ENCODE measurements at regions not wholly inside any gene's neighbourhood (a gene's known extent, or its start where the extent isn't known, plus 50 kb on each side); places are given as distances from the start of the nearest gene placed in this dataset.
"Not testable (repeated sequence)": the region's sequence is repeated elsewhere in the genome, so short reads cannot be mapped to it uniquely, and the experiment has no call there.

DNA sequence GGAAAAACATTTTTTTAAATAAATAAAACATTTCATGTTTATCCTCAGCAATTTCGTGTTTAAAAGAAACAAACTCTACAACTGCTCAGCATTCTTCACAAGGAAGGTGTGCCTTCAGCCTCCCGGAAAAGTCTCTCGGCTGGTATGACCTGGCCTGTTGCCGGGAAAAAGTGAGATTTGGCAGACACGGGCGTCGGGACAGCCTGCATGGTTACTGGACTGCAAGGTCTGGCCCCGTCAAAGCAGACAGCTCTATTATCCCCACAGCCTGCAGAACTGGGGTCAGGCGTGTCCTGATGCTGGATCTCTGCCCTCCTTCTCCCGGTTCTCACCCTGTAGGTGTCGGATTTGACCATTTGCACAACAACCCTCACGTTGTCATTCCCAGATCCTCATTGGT, 120.3 kb upstream of the SPATA31C2 start:
- TF ChIP-seq, protein P1, sequence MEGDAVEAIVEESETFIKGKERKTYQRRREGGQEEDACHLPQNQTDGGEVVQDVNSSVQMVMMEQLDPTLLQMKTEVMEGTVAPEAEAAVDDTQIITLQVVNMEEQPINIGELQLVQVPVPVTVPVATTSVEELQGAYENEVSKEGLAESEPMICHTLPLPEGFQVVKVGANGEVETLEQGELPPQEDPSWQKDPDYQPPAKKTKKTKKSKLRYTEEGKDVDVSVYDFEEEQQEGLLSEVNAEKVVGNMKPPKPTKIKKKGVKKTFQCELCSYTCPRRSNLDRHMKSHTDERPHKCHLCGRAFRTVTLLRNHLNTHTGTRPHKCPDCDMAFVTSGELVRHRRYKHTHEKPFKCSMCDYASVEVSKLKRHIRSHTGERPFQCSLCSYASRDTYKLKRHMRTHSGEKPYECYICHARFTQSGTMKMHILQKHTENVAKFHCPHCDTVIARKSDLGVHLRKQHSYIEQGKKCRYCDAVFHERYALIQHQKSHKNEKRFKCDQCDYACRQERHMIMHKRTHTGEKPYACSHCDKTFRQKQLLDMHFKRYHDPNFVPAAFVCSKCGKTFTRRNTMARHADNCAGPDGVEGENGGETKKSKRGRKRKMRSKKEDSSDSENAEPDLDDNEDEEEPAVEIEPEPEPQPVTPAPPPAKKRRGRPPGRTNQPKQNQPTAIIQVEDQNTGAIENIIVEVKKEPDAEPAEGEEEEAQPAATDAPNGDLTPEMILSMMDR (IDR thresholded peaks at IDR 0.05; ENCODE audit: low read depth, low read length), result no peak
- Histone ChIP-seq H3K27me3 (ENCODE audit: control insufficient read depth, insufficient read depth, low read length) (no peaks in the 10 kb centered on the region), H3K9me3 (ENCODE audit: control insufficient read depth, insufficient read depth, low read length) (no peaks in the 10 kb centered on the region), H3K4me3 (ENCODE audit: low read depth, low read length) (no peak overlapping the region), H3K27ac (ENCODE audit: low read depth, low read length) (no peak overlapping the region)
- ChIA-PET CTCF (interaction anchor here (0.6 kb wide), 1 partner anchor 292 kb away, joined by 3 read pairs; no protein-coding TSS in a partner anchor), POLR2A (no interaction called here)
- no peak for DNase-seq (ENCODE audit: low read depth, low spot score)

DNA sequence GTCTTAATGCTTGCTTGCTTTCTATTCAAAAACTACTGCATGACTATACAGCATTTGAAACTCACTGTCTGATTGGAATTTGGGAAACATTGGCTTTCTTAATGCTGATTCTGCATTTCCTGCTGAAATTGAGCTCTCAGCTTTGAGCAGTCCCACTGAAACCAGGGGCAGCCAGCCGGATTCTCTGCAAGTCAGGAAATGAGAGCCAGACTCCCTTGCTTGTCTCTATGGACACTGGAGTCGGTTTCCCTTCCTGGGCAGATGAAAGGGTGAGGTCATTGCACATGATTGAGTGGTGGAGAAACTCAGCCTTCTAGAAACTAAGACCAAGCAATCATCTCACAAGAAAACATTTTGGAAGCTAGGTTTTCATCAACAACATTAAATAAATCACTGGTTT, 119.7 kb upstream of the SPATA31C2 start:
- DNase-seq (ENCODE audit: low read depth, low spot score), result no peak
- Histone ChIP-seq H3K4me3 (ENCODE audit: low read depth, low read length) (no peak overlapping the region), H3K27ac (ENCODE audit: low read depth, low read length) (no peak overlapping the region), H3K27me3 (ENCODE audit: control insufficient read depth, insufficient read depth, low read length) (no peaks in the 10 kb centered on the region), H3K9me3 (ENCODE audit: control insufficient read depth, insufficient read depth, low read length) (no peaks in the 10 kb centered on the region)
- ChIA-PET CTCF (interaction anchor here (0.6 to 0.7 kb wide), 3 partner anchors 114 to 896 kb away, joined by 3 to 10 read pairs (median 7); no protein-coding TSS in a partner anchor), POLR2A (no interaction called here)
- TF ChIP-seq, protein P1 (IDR thresholded peaks at IDR 0.05; ENCODE audit: low read depth, low read length), result no peak

DNA sequence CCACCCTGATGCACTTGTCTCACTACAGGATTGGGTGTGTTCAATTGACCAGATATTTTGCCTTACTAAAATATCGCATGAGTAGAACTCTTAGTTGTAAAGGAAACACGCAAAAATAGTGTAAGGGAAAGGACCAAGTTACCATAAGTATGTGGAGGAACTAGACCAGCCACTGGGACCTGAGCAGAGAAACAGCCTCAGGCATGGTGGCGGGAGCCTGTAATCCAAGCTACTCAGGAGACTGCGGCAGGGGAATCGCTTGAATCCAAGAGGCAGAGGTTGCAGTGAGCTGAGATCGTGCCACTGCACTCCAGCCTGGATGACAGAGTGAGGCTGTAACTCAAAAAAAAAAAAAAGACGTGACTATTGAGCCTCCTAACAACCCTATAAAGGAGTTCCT, 117.9 kb upstream of the SPATA31C2 start:
- POLR2A ChIA-PET, result no interaction called here
- TF ChIP-seq, protein P1 (IDR thresholded peaks at IDR 0.05; ENCODE audit: low read depth, low read length), result no peak

DNA sequence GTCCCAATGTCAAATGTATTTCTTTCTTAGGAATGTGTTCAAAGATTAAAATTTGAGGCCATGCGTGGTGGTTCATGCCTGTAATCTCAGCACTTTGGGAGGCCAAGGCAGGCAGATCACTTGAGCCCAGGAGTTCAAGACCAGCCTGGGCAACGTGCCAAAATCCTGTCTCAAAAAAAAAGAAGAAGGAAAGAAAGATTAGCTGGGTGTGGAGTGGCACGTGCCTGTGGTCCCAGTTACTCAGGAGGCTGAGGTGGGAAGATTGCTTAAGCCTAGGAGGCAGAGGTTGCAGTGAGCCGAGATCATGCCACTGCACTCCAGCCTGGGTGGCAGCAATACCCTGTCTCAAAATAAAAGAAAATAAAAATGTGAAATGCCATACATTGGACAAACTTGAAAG, 117.5 kb upstream of the SPATA31C2 start:
- H3K9me3 ChIP-seq (ENCODE audit: control insufficient read depth, insufficient read depth, low read length), result peaks cover 12% of the 10 kb centered on the region; the same call in 1 of the 2 replicates
- DNase-seq (ENCODE audit: low read depth, low spot score); H3K27ac ChIP-seq (ENCODE audit: low read depth, low read length); POLR2A ChIA-PET; H3K4me3 ChIP-seq (ENCODE audit: low read depth, low read length); H3K27me3 ChIP-seq (ENCODE audit: control insufficient read depth, insufficient read depth, low read length); CTCF ChIA-PET: not testable (repeated sequence)

More for the DNA sequence above, 117.9 kb upstream of the SPATA31C2 start:
- Histone ChIP-seq H3K27me3 (ENCODE audit: control insufficient read depth, insufficient read depth, low read length) (no peaks in the 10 kb centered on the region), H3K4me3 (ENCODE audit: low read depth, low read length) (no peak overlapping the region), H3K9me3 (ENCODE audit: control insufficient read depth, insufficient read depth, low read length) (peaks cover 12% of the 10 kb centered on the region; the same call in 1 of the 2 replicates), H3K27ac (ENCODE audit: low read depth, low read length) (no peak overlapping the region)
- CTCF ChIA-PET, result no interaction called here
- no peak for DNase-seq (ENCODE audit: low read depth, low spot score)

DNA sequence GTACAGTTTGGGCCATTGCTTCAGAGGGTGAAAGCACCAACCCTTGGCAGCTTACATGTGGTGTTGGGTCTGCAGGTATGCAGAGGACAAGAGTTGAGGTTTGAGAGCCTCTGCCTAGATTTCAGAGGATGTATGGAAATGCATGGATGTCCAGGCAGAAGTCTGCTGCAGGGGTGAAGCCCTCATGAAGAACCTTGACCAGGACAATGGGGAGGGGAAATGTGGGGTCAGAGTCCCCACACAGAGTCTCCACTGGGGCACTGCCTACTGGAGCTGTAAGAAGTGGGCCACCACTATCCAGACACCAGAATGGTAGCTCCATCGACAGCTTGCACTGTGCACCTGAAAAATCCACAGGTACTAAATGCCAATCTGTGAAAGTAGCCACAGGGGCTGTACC, 113.6 kb upstream of the SPATA31C2 start:
- TF ChIP-seq, protein P1 (IDR thresholded peaks at IDR 0.05; ENCODE audit: low read depth, low read length), result no peak
- Histone ChIP-seq H3K27me3 (ENCODE audit: control insufficient read depth, insufficient read depth, low read length) (no peaks in the 10 kb centered on the region), H3K4me3 (ENCODE audit: low read depth, low read length) (no peak overlapping the region), H3K9me3 (ENCODE audit: control insufficient read depth, insufficient read depth, low read length) (peaks cover 12% of the 10 kb centered on the region; the same call in 1 of the 2 replicates), H3K27ac (ENCODE audit: low read depth, low read length) (no peak overlapping the region)
- ChIA-PET CTCF (no interaction called here), POLR2A (no interaction called here)
- DNase-seq (ENCODE audit: low read depth, low spot score), result no peak

DNA sequence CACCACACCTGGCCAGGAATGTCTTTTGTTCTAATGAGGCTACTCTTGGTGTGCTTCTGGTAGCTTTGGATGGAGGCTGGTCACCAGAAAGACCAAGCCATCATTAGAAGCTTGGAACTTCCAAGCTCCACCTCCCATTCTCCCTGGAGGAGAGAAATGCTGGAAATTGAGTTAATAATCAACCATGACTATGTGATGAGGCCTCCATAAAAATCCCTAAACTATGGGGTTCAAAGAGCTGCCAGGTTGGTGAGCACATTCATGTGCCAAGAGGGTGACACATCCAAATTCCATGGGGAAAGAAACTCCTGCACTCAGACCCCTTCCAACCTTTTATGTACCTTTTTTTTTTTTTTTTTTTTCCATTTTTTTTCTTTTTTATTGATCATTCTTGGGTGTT, 105.5 kb upstream of the SPATA31C2 start:
- Histone ChIP-seq H3K27me3 (ENCODE audit: control insufficient read depth, insufficient read depth, low read length) (peaks cover 3% of the 10 kb centered on the region), H3K4me3 (ENCODE audit: low read depth, low read length) (no peak overlapping the region), H3K9me3 (ENCODE audit: control insufficient read depth, insufficient read depth, low read length) (no peaks in the 10 kb centered on the region), H3K27ac (ENCODE audit: low read depth, low read length) (no peak overlapping the region)
- no peak for DNase-seq (ENCODE audit: low read depth, low spot score)
- TF ChIP-seq, protein P1 (IDR thresholded peaks at IDR 0.05; ENCODE audit: low read depth, low read length), result no peak
- CTCF ChIA-PET, result no interaction called here
- POLR2A ChIA-PET, result no interaction called here
